WI38 (cell line): ENCODE measurements at regions not wholly inside any gene's neighbourhood (a gene's known extent, or its start where the extent isn't known, plus 50 kb on each side); places are given as distances from the start of the nearest gene placed in this dataset.

ENCODE experiments used
- H3K4me3 ChIP-seq: 2 replicates; pipeline ENCODE4 v1.5.1; 2011; ENCODE audit warnings: low read depth, mild to moderate bottlenecking, control low read depth, low read length
- CTCF ChIP-seq: IDR thresholded peaks from 2 replicates; pipeline ENCODE4 v1.5.1; 2012; ENCODE audit warnings: low read depth, mild to moderate bottlenecking, control low read depth, low read length

- no peak for TF ChIP-seq CTCF
- no peak overlapping the region for H3K4me3 ChIP-seq
Observed at GRCh38 chr13:106277484-106278154, 257.8 kb downstream of the EFNB2 start.

DNA sequence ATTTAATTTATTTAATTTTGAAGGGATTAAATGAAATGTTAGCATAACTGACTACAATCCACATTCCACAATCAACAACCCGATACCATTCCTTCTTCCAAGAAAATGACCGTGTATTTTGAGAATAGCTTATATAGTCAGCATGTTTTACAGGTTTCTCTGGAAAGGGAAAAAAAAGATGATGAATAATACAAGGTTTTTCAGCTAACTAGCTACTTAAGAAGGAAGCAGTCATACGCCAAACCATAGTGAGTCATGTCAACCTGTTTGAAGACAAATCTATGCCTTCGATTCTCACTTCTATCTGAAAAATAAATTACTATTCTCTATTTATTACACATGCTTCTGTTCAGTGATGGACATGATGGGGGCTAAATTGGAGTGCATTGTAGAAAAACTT is 258.6 kb downstream of the EFNB2 start:
- no peak overlapping the region for H3K4me3 ChIP-seq
- no peak for TF ChIP-seq CTCF

DNA sequence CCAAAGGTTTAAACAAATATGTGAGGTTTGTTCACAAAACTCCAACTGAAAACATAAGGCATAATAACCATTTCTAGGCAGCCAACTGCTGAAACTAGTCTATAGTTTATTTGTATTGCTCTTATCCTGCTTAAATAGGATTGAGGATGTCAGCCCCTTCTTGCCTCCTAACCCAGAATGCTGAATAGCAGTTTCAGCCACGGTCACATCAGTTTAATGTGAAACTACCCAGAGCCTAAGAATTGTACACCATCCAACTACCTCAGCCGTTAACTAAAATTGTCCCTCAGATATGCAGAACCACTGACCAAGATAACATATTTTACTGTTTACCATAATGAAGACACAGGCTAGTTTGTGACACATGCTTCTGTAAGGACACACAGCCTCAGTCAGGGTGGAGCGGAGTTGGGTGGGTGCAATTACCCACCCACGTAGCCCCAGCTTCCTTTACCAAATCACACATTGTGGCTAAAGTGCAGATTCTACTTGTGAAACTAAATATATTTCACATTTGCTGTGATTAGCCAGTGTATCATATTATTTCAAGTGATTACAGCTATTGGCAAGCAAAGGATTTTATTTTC is 259.9 kb downstream of the EFNB2 start:
- H3K4me3 ChIP-seq: no peak overlapping the region
- no peak for TF ChIP-seq CTCF

- no peak overlapping the region for H3K4me3 ChIP-seq
- no peak for TF ChIP-seq CTCF
Observed at GRCh38 chr13:106274551-106275203, 260.8 kb downstream of the EFNB2 start.

DNA sequence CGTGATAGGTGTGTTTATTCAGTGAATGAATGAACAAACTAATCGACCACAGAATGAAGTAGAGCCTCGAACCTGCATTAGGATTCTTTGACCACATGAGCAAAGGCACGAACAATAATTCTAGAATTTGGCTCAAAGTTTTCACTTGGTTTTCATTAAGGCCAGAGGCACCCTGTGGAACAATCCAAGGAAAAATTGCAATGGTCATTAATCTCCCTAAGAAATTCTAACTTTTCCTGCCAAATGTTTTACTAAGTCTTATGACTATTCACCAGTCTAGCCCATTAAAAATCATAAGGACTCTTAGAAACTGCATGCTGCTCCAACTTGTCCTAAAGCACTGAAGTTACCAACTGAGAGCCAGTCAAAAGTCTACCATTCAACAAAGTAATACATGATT is 271.7 kb downstream of the EFNB2 start:
- no peak overlapping the region for H3K4me3 ChIP-seq
- no peak for TF ChIP-seq CTCF

- H3K4me3 ChIP-seq: no peak overlapping the region
- no peak for TF ChIP-seq CTCF
Observed at GRCh38 chr13:106262886-106263285, 272.6 kb downstream of the EFNB2 start.

GRCh38 chr13:106261450-106261849 is 274.0 kb downstream of the EFNB2 start:
- no peak overlapping the region for H3K4me3 ChIP-seq
- no peak for TF ChIP-seq CTCF
